K562 (cell line): ENCODE measurements at regions not wholly inside any gene's neighbourhood (a gene's known extent, or its start where the extent isn't known, plus 50 kb on each side); places are given as distances from the start of the nearest gene placed in this dataset.
A peak's percentile ranks its signal among the peaks of the same experiment; 100 is the strongest.

ENCODE experiments used
- ATAC-seq: fragments of 200-7000 bp; cut with Tn5 transposase; 3 replicates; pipeline ENCODE4 v1.9.1; 2020; ENCODE audit warnings: moderate library complexity
- BruUV-seq: library from RNA; stranded (reverse); fragments of 400-500 nt; replicated peaks from 2 replicates; lab custom pipeline; 2021; lab: Mats Ljungman, UMichigan
- CTCF ChIA-PET: fragments of 300-600 bp; formaldehyde crosslinking; extraction: SDS; loops from one replicate; lab custom pipeline; 2021; ENCODE audit warnings: low intra/inter-chr PET ratio; lab: Yijun Ruan, JAX
- POLR2A ChIA-PET: fragments of 300-600, 350-650 bp; sonication (Branson Sonifier 250); formaldehyde crosslinking; extraction: SDS; loops from one replicate; lab custom pipeline; 2021; ENCODE audit warnings: antibody characterized with exemption, inconsistent platforms; lab: Yijun Ruan, JAX
- DNase-seq, 4 experiments: peaks; one replicate each; pipeline versions ENCODE4 v3.0.0 to v3.0.0-alpha.2; 2011 to 2018; ENCODE audit warnings: low spot score in 3 of 4, mixed read lengths in 3 of 4; ENCODE audit errors: extremely low read depth in 1 of 4
- FAIRE-seq: peaks from 2 replicates; lab custom pipeline; 2011; peaks lifted over from hg19 to GRCh38; lab: Jason Lieb, UNC
- H2AFZ ChIP-seq: 2 replicates; pipeline ENCODE4 v1.6.0; 2011; ENCODE audit warnings: low read depth, low read length, control low read depth, inconsistent platforms
- H3K27ac ChIP-seq: fragments of 200-600 bp; 3 replicates; pipeline ENCODE4 v1.8.0; 2011; ENCODE audit warnings: low read depth, mild to moderate bottlenecking, control low read depth, inconsistent platforms, low read length, moderate library complexity, mixed read lengths; ENCODE audit errors: extremely low read depth
- H3K27me3 ChIP-seq, 2 experiments: fragments of 300-600 bp in 1 of 2; 2 replicates in 1 of 2; 3 replicates in 1 of 2; pipeline versions ENCODE4 v1.6.0 to v1.8.0; 2011; ENCODE audit warnings: inconsistent platforms in 2 of 2, low read length in 2 of 2, mild to moderate bottlenecking in 1 of 2, mixed read lengths in 1 of 2, moderate library complexity in 1 of 2; ENCODE audit not compliant: control insufficient read depth in 2 of 2, insufficient read depth in 2 of 2
- H3K36me3 ChIP-seq: fragments of 300-600 bp; 3 replicates; pipeline ENCODE4 v1.8.0; 2011; ENCODE audit warnings: mild to moderate bottlenecking, low read length, inconsistent platforms; ENCODE audit not compliant: control insufficient read depth, insufficient read depth
- H3K4me1 ChIP-seq, 2 experiments: fragments of 200-600 bp in 1 of 2; replicated peaks in 1 of 2; 2 replicates in 1 of 2; 3 replicates in 1 of 2; pipeline versions ENCODE4 v1.5.1 to v1.8.0; 2011; ENCODE audit warnings: inconsistent platforms in 2 of 2, low read length in 2 of 2, mild to moderate bottlenecking in 1 of 2, mixed read lengths in 1 of 2, moderate library complexity in 1 of 2; ENCODE audit not compliant: control insufficient read depth in 2 of 2, insufficient read depth in 2 of 2
- H3K4me2 ChIP-seq: 2 replicates; pipeline ENCODE4 v1.6.1; 2011; ENCODE audit warnings: low read length, control low read depth, inconsistent platforms, mixed read lengths; ENCODE audit not compliant: insufficient read depth
- H3K4me3 ChIP-seq: fragments of 200-600 bp; sonication (generic), shearing (Covaris generic); 2 replicates; pipeline ENCODE4 v1.5.1; 2016; ENCODE audit warnings: control low read depth, inconsistent platforms
- H3K79me2 ChIP-seq: fragments of 200-600 bp; 3 replicates; pipeline ENCODE4 v1.8.0; 2011; ENCODE audit warnings: low read length, inconsistent platforms; ENCODE audit not compliant: control insufficient read depth, insufficient read depth
- H3K9ac ChIP-seq, 2 experiments: 2 replicates each; pipeline versions ENCODE4 v1.6.0 to v1.6.1; 2011; ENCODE audit warnings: low read depth in 2 of 2, low read length in 2 of 2, control low read depth in 1 of 2, inconsistent platforms in 1 of 2, mild to moderate bottlenecking in 1 of 2, mixed read lengths in 1 of 2; ENCODE audit not compliant: insufficient read depth in 1 of 2
- H3K9me1 ChIP-seq: one replicate; pipeline ENCODE4 v1.6.0; 2011; ENCODE audit warnings: inconsistent platforms, mild to moderate bottlenecking, low read length, moderate library complexity; ENCODE audit not compliant: control insufficient read depth, insufficient read depth
- H3K9me3 ChIP-seq: replicated peaks from 2 replicates; pipeline ENCODE4 v1.5.1; 2011; ENCODE audit warnings: low read depth, low read length, inconsistent platforms; ENCODE audit not compliant: control insufficient read depth, insufficient read depth
- H4K20me1 ChIP-seq: replicated peaks from 2 replicates; pipeline ENCODE4 v1.6.1; 2011; ENCODE audit warnings: low read length, inconsistent platforms, mixed read lengths; ENCODE audit not compliant: control insufficient read depth, insufficient read depth
- HMG20A ChIP-seq: fragments of 450-650 bp; formaldehyde crosslinking; conservative IDR thresholded peaks from 2 replicates; pipeline ENCODE4 v1.4.0; 2020; ENCODE audit warnings: mild to moderate bottlenecking, mixed read lengths
- SAFB ChIP-seq: fragments of 200-400 bp; formaldehyde crosslinking; IDR thresholded peaks from 2 replicates; pipeline ENCODE4 v1.6.1; 2017; ENCODE audit warnings: low read depth, low read length, borderline replicate concordance
- WGBS: fragments of 100-300 bp; shearing (Covaris generic); methylation state at CpG from one replicate; pipeline ENCODE4 v1.1.6; 2016; ENCODE audit warnings: low coverage, mixed read lengths; ENCODE audit not compliant: insufficient coverage; ENCODE audit errors: missing lambda C conversion rate; 5-methylcytosine and 5-hydroxymethylcytosine counted together
- in situ Hi-C: fragments of 300-500 bp; cut with MboI; formaldehyde crosslinking; loops from 4 replicates; pipeline ENCODE4 v1.15.0; 2018; ENCODE audit warnings: inconsistent platforms, mixed read lengths
- intact Hi-C: fragments of 100-400 bp; cut with micrococcal nuclease; formaldehyde crosslinking; loops from 2 replicates; pipeline ENCODE4 v1.14.2; 2022
- TF ChIP-seq, protein P1 (sequence below): fragments of 250-450 bp; sonication (Bioruptor Pico); IDR thresholded peaks from 2 replicates; pipeline ENCODE4 v1.4.0; 2020
- TF ChIP-seq, protein P2 (sequence below): fragments of 200-800 bp; sonication (Bioruptor generic); IDR thresholded peaks from 2 replicates; pipeline ENCODE4 v1.6.1; 2016; ENCODE audit warnings: missing genetic modification characterization, missing compliant biosample characterization

DNA sequence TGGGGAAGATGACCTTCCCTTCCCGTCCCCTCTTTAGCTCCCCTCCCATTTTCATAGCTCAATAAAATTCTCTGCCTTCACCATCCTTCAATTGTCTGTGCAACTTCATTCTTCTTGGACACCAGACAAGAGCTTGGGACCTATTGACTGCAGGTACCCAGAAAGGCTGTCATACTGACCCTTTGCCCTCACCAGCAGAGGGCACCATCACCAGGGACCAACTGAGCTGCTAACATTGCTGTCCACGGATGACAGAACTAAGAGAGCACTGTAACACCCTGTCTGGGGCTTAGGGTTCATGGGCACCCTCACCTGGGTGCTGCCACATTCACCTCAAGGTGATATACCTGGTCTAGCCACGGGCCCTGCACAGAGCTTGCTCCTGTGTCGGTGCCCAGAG lies 141.3 kb upstream of the VCX3B start:
- no peaks in the 10 kb centered on the region for H3K27me3 ChIP-seq
- CTCF ChIA-PET, result no interaction called here
- TF ChIP-seq, protein P1, sequence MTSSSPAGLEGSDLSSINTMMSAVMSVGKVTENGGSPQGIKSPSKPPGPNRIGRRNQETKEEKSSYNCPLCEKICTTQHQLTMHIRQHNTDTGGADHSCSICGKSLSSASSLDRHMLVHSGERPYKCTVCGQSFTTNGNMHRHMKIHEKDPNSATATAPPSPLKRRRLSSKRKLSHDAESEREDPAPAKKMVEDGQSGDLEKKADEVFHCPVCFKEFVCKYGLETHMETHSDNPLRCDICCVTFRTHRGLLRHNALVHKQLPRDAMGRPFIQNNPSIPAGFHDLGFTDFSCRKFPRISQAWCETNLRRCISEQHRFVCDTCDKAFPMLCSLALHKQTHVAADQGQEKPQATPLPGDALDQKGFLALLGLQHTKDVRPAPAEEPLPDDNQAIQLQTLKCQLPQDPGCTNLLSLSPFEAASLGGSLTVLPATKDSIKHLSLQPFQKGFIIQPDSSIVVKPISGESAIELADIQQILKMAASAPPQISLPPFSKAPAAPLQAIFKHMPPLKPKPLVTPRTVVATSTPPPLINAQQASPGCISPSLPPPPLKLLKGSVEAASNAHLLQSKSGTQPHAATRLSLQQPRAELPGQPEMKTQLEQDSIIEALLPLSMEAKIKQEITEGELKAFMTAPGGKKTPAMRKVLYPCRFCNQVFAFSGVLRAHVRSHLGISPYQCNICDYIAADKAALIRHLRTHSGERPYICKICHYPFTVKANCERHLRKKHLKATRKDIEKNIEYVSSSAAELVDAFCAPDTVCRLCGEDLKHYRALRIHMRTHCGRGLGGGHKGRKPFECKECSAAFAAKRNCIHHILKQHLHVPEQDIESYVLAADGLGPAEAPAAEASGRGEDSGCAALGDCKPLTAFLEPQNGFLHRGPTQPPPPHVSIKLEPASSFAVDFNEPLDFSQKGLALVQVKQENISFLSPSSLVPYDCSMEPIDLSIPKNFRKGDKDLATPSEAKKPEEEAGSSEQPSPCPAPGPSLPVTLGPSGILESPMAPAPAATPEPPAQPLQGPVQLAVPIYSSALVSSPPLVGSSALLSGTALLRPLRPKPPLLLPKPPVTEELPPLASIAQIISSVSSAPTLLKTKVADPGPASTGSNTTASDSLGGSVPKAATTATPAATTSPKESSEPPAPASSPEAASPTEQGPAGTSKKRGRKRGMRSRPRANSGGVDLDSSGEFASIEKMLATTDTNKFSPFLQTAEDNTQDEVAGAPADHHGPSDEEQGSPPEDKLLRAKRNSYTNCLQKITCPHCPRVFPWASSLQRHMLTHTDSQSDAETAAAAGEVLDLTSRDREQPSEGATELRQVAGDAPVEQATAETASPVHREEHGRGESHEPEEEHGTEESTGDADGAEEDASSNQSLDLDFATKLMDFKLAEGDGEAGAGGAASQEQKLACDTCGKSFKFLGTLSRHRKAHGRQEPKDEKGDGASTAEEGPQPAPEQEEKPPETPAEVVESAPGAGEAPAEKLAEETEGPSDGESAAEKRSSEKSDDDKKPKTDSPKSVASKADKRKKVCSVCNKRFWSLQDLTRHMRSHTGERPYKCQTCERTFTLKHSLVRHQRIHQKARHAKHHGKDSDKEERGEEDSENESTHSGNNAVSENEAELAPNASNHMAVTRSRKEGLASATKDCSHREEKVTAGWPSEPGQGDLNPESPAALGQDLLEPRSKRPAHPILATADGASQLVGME (CRISPR knock-in tag), result no peak
- TF ChIP-seq HMG20A (CRISPR knock-in tag) (no peak), SAFB (no peak)
- TF ChIP-seq, protein P2, sequence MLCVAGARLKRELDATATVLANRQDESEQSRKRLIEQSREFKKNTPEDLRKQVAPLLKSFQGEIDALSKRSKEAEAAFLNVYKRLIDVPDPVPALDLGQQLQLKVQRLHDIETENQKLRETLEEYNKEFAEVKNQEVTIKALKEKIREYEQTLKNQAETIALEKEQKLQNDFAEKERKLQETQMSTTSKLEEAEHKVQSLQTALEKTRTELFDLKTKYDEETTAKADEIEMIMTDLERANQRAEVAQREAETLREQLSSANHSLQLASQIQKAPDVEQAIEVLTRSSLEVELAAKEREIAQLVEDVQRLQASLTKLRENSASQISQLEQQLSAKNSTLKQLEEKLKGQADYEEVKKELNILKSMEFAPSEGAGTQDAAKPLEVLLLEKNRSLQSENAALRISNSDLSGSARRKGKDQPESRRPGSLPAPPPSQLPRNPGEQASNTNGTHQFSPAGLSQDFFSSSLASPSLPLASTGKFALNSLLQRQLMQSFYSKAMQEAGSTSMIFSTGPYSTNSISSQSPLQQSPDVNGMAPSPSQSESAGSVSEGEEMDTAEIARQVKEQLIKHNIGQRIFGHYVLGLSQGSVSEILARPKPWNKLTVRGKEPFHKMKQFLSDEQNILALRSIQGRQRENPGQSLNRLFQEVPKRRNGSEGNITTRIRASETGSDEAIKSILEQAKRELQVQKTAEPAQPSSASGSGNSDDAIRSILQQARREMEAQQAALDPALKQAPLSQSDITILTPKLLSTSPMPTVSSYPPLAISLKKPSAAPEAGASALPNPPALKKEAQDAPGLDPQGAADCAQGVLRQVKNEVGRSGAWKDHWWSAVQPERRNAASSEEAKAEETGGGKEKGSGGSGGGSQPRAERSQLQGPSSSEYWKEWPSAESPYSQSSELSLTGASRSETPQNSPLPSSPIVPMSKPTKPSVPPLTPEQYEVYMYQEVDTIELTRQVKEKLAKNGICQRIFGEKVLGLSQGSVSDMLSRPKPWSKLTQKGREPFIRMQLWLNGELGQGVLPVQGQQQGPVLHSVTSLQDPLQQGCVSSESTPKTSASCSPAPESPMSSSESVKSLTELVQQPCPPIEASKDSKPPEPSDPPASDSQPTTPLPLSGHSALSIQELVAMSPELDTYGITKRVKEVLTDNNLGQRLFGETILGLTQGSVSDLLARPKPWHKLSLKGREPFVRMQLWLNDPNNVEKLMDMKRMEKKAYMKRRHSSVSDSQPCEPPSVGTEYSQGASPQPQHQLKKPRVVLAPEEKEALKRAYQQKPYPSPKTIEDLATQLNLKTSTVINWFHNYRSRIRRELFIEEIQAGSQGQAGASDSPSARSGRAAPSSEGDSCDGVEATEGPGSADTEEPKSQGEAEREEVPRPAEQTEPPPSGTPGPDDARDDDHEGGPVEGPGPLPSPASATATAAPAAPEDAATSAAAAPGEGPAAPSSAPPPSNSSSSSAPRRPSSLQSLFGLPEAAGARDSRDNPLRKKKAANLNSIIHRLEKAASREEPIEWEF (CRISPR knock-in tag), result no peak
- ATAC-seq (no peak), FAIRE-seq (no peak), DNase-seq (peak in 1 of 4 experiments; percentile 0)
- H3K4me2 ChIP-seq, result no peak overlapping the region
- H3K4me3 ChIP-seq, result no peak overlapping the region
- 0% methylated on average over 4 of the region's 4 CpGs for WGBS
- H3K9me3 ChIP-seq, result no peaks in the 10 kb centered on the region
- in situ Hi-C loops (no loop called here), intact Hi-C loops (no loop called here)
- H2AFZ ChIP-seq, result no peak overlapping the region
- no peaks in the 10 kb centered on the region for H3K79me2 ChIP-seq
- H3K9ac ChIP-seq, result no peak overlapping the region
- H3K9me1 ChIP-seq, result no peaks in the 10 kb centered on the region
- POLR2A ChIA-PET, result interaction anchor here (0.7 kb wide), 2 partner anchors 12 to 105 kb away, joined by 3 read pairs; no protein-coding TSS in a partner anchor
- no TSS peak for BruUV-seq
- no peaks in the 10 kb centered on the region for H4K20me1 ChIP-seq
- no peaks in the 10 kb centered on the region for H3K4me1 ChIP-seq
- no peaks in the 10 kb centered on the region for H3K36me3 ChIP-seq
- H3K27ac ChIP-seq, result no peak overlapping the region
